ENCODE measurements at regions not wholly inside any gene's neighbourhood (a gene's known extent, or its start where the extent isn't known, plus 50 kb on each side); places are given as distances from the start of the nearest gene placed in this dataset.

GRCh38 chr5:107040907-107041306 is 629.8 kb downstream of the EFNA5 start:
- Mint-ChIP-seq H3K27ac (no peak overlapping the region), H3K4me1 (no peaks in the 10 kb centered on the region), H3K9me3 (ENCODE audit: low read depth) (peaks cover 2% of the 10 kb centered on the region), H3K36me3 (ENCODE audit: low read depth) (no peaks in the 10 kb centered on the region), H3K4me3 (no peak overlapping the region), H3K27me3 (no peaks in the 10 kb centered on the region)
- DNase-seq (no peak), ATAC-seq (no peak)
- ChIA-PET POLR2A (no interaction called here), CTCF (no interaction called here)
- intact Hi-C loops (cut with DNase I, micrococcal nuclease), result no loop called here

DNA sequence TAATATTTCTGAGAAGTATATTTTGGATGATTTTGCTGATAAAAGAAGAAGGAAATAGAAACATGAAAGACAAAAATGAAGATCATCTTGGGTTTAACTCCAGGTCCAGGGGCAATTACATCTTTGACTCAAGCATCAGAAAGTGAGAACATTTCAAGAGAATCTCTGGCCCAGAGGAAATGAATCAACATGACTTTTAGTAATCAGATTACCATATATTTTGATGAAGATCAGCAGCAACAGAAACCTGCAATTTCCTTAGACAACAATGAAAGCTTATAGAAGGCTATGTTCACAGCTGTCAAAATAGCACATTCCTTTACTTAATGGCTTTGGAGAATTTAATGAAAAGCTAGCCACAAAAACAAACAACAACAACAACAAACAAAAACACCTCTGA is 638.1 kb downstream of the EFNA5 start:
- Mint-ChIP-seq H3K4me1 (no peaks in the 10 kb centered on the region), H3K36me3 (ENCODE audit: low read depth) (no peaks in the 10 kb centered on the region), H3K27ac (no peak overlapping the region), H3K4me3 (no peak overlapping the region), H3K27me3 (no peaks in the 10 kb centered on the region), H3K9me3 (ENCODE audit: low read depth) (no peaks in the 10 kb centered on the region)
- intact Hi-C loops (cut with DNase I, micrococcal nuclease), result no loop called here
- DNase-seq (no peak), ATAC-seq (no peak)
- ChIA-PET POLR2A (no interaction called here), CTCF (no interaction called here)

DNA sequence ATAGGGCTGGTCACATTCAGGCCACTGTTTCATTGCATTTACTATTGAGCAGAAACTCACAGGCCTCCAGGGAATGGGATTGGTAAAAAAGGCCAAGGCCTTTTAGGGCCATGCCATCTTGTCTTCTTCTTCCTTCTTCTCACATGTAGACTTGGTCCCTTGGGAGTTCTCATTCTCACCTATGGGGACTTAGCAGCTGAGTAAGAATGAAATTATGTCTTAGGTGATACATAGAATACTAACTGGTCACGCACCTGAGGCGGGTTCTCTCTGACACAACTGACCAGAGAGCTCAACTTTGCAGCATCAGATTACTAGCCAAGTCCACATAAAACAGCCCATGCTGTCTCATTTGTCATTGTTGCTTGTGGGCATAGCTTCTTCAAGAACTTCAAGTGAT is 641.8 kb downstream of the EFNA5 start:
- DNase-seq, result no peak
- ChIA-PET CTCF (no interaction called here), POLR2A (no interaction called here)
- no peak overlapping the region for H3K27ac Mint-ChIP-seq
- H3K9me3 Mint-ChIP-seq (ENCODE audit: low read depth), result no peaks in the 10 kb centered on the region
- intact Hi-C loops (cut with DNase I, micrococcal nuclease), result no loop called here
- no peak overlapping the region for H3K4me3 Mint-ChIP-seq
- H3K4me1 Mint-ChIP-seq, result no peaks in the 10 kb centered on the region
- H3K27me3 Mint-ChIP-seq, result no peaks in the 10 kb centered on the region
- H3K36me3 Mint-ChIP-seq (ENCODE audit: low read depth), result no peaks in the 10 kb centered on the region
- no peak for ATAC-seq

DNA sequence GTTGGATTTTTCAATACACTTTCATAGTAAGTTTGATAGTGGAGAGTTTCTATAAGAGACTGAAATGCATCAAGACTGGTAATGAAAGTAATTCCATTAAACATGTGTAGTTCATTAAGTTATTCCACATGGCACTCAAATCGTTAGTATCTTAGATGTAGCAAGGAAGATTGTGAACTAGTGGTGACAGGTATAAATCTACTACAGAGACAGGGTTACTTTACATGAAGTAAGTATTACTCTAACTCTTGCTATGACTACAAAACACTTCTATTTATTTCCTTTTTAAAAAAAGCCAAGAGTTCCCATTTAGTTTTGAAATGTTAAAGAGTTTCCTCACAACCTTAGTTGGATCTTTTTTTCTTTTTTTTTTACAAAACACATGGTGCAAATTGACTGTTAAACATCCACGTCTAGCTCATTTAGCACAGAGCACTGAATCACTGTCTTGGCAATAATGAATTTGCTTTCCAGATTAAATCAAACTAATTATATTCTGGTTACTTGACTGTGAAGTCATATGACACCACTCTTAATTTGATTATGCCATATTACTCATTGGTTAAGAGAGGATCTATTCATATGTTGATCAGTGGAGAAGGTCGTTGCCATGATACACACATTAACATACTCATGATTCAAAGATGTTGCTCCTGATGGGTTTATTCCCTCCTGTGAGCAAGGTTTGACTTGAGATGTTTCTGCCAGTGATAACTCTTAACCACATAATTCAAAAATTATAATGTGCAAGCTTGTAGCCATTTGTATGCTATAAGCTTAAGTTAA is 644.8 kb downstream of the EFNA5 start:
- no peak overlapping the region for H3K27ac Mint-ChIP-seq
- ATAC-seq (no peak), DNase-seq (no peak)
- H3K4me1 Mint-ChIP-seq, result no peaks in the 10 kb centered on the region
- intact Hi-C loops (cut with DNase I, micrococcal nuclease), result no loop called here
- ChIA-PET CTCF (no interaction called here), POLR2A (no interaction called here)
- H3K27me3 Mint-ChIP-seq, result no peaks in the 10 kb centered on the region
- no peaks in the 10 kb centered on the region for H3K36me3 Mint-ChIP-seq (ENCODE audit: low read depth)
- H3K9me3 Mint-ChIP-seq (ENCODE audit: low read depth), result no peaks in the 10 kb centered on the region
- H3K4me3 Mint-ChIP-seq, result no peak overlapping the region

DNA sequence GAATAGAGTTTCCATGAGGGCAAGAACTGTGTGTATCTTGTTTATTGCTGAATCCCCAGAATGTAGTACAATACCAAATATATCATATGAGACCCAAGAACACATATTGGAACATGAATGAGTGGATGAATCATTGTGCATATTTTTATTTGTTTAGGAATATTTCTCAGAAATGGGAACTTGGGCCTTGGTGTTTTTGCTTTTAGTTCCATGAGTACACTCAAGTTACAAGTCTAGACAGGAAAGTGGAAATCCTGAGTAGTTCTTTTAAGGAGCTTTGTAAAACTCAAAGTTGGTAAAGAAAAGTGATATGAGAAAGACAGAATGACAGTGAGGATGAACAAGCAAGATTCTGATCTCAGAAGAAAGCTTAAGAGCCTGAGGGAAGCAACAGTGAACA is 647.0 kb downstream of the EFNA5 start:
- Mint-ChIP-seq H3K4me3 (no peak overlapping the region), H3K9me3 (ENCODE audit: low read depth) (no peaks in the 10 kb centered on the region), H3K27me3 (no peaks in the 10 kb centered on the region), H3K36me3 (ENCODE audit: low read depth) (no peaks in the 10 kb centered on the region), H3K4me1 (no peaks in the 10 kb centered on the region), H3K27ac (no peak overlapping the region)
- ATAC-seq (no peak), DNase-seq (no peak)
- CTCF ChIA-PET, result no interaction called here
- intact Hi-C loops (cut with DNase I, micrococcal nuclease), result no loop called here
- POLR2A ChIA-PET, result no interaction called here

DNA sequence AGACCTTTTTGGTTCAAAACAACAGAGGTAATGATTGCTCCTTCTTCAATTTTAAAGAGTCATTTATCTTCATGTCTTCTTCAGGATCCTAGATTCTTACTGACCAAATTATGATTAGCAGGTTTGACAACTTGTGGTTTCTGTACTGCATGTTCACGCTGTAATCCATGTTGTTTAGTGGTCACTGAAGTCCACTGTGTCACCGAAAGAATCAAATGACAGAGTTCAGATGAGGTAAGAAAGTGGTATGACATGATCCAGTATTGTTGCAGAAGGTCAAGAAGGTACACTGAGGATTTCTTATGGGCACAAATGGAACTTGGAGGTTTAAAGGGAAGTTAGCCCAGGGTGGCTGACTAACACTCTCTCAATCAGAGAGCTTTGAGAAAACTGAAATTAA is 649.2 kb downstream of the EFNA5 start:
- intact Hi-C loops (cut with DNase I, micrococcal nuclease), result no loop called here
- CTCF ChIA-PET, result no interaction called here
- Mint-ChIP-seq H3K4me3 (no peak overlapping the region), H3K27me3 (no peaks in the 10 kb centered on the region), H3K4me1 (no peaks in the 10 kb centered on the region), H3K36me3 (ENCODE audit: low read depth) (no peaks in the 10 kb centered on the region), H3K9me3 (ENCODE audit: low read depth) (no peaks in the 10 kb centered on the region), H3K27ac (no peak overlapping the region)
- POLR2A ChIA-PET, result no interaction called here
- DNase-seq, result no peak
- no peak for ATAC-seq

- intact Hi-C loops (cut with DNase I, micrococcal nuclease), result no loop called here
- ATAC-seq, result no peak
- Mint-ChIP-seq H3K9me3 (ENCODE audit: low read depth) (no peaks in the 10 kb centered on the region), H3K27me3 (no peaks in the 10 kb centered on the region), H3K27ac (no peak overlapping the region), H3K4me3 (no peak overlapping the region), H3K4me1 (no peaks in the 10 kb centered on the region), H3K36me3 (ENCODE audit: low read depth) (no peaks in the 10 kb centered on the region)
- DNase-seq, result no peak
- ChIA-PET CTCF (no interaction called here), POLR2A (no interaction called here)
Measured at GRCh38 chr5:107020626-107021025, 650.1 kb downstream of the EFNA5 start.

DNA sequence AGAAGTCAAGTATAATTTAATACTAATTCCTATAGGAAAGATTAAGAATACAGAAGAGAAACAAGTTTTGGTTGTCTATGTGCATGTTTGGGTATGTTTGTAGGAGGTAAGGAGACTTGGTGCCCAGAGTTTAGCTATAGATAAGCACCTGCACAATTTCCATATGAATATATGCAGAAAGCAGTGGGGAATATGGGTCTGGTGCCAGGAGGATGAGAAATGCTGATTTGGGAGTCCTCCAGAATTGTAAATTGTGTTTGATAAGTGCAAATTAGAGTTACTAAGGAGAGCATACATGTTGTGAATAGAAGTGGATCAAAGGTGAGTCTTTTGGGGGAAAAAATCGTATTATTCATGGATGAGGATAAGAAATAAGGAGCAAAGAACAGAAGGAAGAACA is 653.1 kb downstream of the EFNA5 start:
- DNase-seq (no peak), ATAC-seq (no peak)
- H3K4me1 Mint-ChIP-seq, result no peaks in the 10 kb centered on the region
- H3K27me3 Mint-ChIP-seq, result no peaks in the 10 kb centered on the region
- ChIA-PET CTCF (no interaction called here), POLR2A (no interaction called here)
- intact Hi-C loops (cut with DNase I, micrococcal nuclease), result no loop called here
- no peak overlapping the region for H3K27ac Mint-ChIP-seq
- no peaks in the 10 kb centered on the region for H3K9me3 Mint-ChIP-seq (ENCODE audit: low read depth)
- H3K36me3 Mint-ChIP-seq (ENCODE audit: low read depth), result no peaks in the 10 kb centered on the region
- no peak overlapping the region for H3K4me3 Mint-ChIP-seq

DNA sequence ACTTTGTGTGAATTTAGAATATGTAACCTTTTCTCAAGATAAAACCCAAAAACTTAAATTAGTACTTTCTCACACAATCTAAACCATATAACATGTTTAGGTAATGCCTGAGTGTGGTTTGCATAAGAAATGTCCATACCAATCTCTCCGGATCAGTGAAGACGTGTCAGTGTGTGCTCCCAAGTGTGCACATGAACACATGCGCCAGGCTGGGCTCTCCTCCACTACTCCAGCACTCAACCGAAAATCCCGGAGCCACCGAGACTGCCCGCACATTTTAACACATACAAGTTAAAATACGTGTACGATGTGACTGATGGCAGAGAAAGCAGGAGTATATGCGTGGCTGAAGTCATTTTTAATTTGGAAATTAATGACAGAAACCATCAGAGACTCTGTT is 658.4 kb downstream of the EFNA5 start:
- ChIA-PET CTCF (no interaction called here), POLR2A (no interaction called here)
- Mint-ChIP-seq H3K4me1 (no peaks in the 10 kb centered on the region), H3K36me3 (ENCODE audit: low read depth) (no peaks in the 10 kb centered on the region), H3K4me3 (no peak overlapping the region), H3K27me3 (no peaks in the 10 kb centered on the region), H3K9me3 (ENCODE audit: low read depth) (no peaks in the 10 kb centered on the region), H3K27ac (no peak overlapping the region)
- intact Hi-C loops (cut with DNase I, micrococcal nuclease), result no loop called here
- DNase-seq (no peak), ATAC-seq (no peak)

- no peaks in the 10 kb centered on the region for H3K27me3 Mint-ChIP-seq
- H3K9me3 Mint-ChIP-seq (ENCODE audit: low read depth), result no peaks in the 10 kb centered on the region
- CTCF ChIA-PET, result no interaction called here
- DNase-seq (no peak), ATAC-seq (no peak)
- no peak overlapping the region for H3K4me3 Mint-ChIP-seq
- intact Hi-C loops (cut with DNase I, micrococcal nuclease), result no loop called here
- no peak overlapping the region for H3K27ac Mint-ChIP-seq
- H3K36me3 Mint-ChIP-seq (ENCODE audit: low read depth), result no peaks in the 10 kb centered on the region
- POLR2A ChIA-PET, result no interaction called here
- no peaks in the 10 kb centered on the region for H3K4me1 Mint-ChIP-seq
Measured at GRCh38 chr5:107011605-107012004, 659.1 kb downstream of the EFNA5 start.

DNA sequence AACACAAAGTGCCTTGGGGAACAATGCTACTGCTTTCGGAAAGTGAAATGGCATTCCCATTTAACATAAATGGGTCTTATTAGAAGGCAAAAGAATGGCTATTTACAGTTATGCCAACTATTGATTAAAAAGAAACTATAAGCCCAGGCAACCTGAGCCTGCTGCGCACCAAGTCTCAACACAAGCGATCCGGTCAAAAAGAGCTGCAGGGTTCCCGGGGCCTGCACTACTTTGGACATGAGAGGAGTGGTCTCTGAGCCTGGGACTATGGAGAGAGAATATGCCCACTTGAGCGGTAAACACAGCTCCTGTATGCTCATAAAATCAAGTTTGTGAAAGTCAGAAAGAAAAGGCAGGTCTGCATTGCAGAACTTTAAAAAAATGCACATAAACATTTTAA is 660.7 kb downstream of the EFNA5 start:
- H3K27me3 Mint-ChIP-seq, result no peaks in the 10 kb centered on the region
- H3K4me1 Mint-ChIP-seq, result no peaks in the 10 kb centered on the region
- ChIA-PET POLR2A (no interaction called here), CTCF (no interaction called here)
- H3K9me3 Mint-ChIP-seq (ENCODE audit: low read depth), result no peaks in the 10 kb centered on the region
- DNase-seq (no peak), ATAC-seq (no peak)
- intact Hi-C loops (cut with DNase I, micrococcal nuclease), result no loop called here
- H3K36me3 Mint-ChIP-seq (ENCODE audit: low read depth), result no peaks in the 10 kb centered on the region
- H3K27ac Mint-ChIP-seq, result no peak overlapping the region
- no peak overlapping the region for H3K4me3 Mint-ChIP-seq

- POLR2A ChIA-PET, result no interaction called here
- Mint-ChIP-seq H3K9me3 (ENCODE audit: low read depth) (no peaks in the 10 kb centered on the region), H3K36me3 (ENCODE audit: low read depth) (no peaks in the 10 kb centered on the region), H3K27ac (no peak overlapping the region), H3K27me3 (no peaks in the 10 kb centered on the region), H3K4me1 (no peaks in the 10 kb centered on the region), H3K4me3 (no peak overlapping the region)
- CTCF ChIA-PET, result no interaction called here
- DNase-seq (no peak), ATAC-seq (no peak)
- intact Hi-C loops (cut with DNase I, micrococcal nuclease), result no loop called here
Measured at GRCh38 chr5:107005653-107006052, 665.1 kb downstream of the EFNA5 start.

DNA sequence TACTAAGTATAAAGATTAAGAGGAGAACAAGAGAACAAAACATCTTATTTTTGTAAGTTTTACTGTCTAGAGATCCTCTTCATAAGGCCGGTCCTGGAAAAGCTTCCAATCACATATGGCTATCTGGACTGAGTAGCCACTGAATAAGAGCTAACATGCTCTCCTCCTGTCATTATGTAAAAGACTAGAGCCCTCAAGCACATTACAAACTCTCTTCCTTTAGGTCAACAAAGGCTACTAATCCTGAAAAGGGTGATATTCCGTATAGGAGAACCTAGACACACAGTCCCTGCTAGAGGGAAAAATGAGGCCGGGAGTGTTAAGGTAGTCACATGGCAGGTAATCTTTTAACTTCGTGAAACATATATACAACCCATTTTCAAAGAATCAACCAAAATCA is 665.6 kb downstream of the EFNA5 start:
- no peak for ATAC-seq

More for the DNA sequence above, 665.6 kb downstream of the EFNA5 start:
- CTCF ChIA-PET, result no interaction called here
- no peaks in the 10 kb centered on the region for H3K4me1 Mint-ChIP-seq
- H3K27me3 Mint-ChIP-seq, result no peaks in the 10 kb centered on the region
- no peaks in the 10 kb centered on the region for H3K9me3 Mint-ChIP-seq (ENCODE audit: low read depth)
- intact Hi-C loops (cut with DNase I, micrococcal nuclease), result no loop called here
- H3K4me3 Mint-ChIP-seq, result no peak overlapping the region
- no peak for DNase-seq
- POLR2A ChIA-PET, result no interaction called here
- no peak overlapping the region for H3K27ac Mint-ChIP-seq
- H3K36me3 Mint-ChIP-seq (ENCODE audit: low read depth), result no peaks in the 10 kb centered on the region
